ENCODE measurements at regions not wholly inside any gene's neighbourhood (a gene's known extent, or its start where the extent isn't known, plus 50 kb on each side); places are given as distances from the start of the nearest gene placed in this dataset.

DNA sequence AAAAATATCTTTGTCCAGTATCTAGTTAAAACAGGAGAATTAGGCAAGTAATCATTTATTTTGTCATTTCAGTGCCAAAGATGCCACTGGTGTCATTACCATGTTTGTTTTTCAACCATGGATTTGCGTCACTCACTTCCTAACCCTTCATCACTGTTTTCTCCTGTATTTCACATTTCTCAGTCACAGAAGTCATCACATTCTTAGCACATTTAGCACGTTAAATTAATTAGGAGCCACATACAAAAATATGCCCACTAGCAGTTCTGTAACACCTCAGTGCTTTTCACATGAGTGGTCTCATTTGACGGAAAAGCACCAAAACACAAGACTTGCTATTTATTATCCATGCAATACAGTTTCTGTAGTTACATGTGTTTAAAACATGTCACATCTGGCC is 546.0 kb downstream of the METTL15 start:
- no peak for FAIRE-seq

DNA sequence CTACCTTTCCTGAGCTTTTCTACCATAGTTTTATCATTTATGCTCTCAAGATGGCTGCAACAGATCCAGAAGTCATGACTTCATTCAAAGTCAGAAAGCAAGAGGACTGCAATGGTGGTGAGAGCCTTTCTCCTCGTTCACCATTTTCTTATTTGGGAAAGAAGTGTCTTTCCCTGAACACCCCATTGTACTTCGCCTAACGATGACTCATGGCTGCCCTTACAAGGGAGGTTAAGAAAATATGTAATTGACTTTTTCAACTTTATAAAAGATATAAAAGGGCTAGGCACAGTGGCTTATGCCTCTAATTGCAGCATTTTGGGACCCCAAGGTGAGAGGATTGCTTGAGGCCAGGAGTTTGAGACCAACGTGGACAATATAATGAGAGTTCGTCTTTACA is 541.7 kb downstream of the METTL15 start:
- no peak for FAIRE-seq

DNA sequence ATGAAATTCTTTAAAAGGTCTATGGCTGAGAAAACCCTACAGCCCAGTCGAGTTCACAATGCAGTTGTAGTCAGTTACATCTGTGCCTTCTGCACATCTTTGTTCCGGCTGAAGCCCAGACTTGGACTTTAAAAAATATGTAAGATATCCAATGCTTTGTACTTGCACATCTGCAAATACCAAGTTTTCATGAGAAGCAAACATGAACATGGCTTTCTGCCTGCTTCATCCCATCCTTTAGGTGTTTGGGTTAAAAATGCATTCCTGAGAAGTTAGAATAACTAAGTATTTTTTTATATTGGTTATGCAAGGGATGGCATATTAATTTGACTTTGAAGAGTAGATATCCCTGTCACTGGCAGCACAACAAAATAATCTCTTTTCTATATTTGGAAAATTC is 528.4 kb downstream of the METTL15 start:
- FAIRE-seq, result no peak

DNA sequence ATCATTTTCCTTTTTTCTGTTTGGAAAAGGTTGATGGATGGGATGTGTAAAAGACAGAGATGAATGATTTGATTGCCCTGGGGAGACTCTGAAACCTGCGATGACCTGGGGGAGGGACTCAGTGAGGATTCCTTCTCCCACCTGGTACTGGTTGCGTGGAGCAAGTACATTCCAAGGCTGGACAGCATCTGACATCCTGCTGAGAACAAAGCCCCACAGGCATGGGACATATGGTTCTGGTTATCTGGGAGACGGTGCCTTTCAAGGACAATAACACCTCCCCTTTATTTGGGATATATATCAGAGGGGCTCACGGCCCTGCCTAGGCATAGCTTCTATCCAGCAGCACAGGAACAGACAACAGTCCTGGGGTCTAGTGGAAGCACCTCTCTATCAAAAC is 527.8 kb downstream of the METTL15 start:
- FAIRE-seq, result no peak

DNA sequence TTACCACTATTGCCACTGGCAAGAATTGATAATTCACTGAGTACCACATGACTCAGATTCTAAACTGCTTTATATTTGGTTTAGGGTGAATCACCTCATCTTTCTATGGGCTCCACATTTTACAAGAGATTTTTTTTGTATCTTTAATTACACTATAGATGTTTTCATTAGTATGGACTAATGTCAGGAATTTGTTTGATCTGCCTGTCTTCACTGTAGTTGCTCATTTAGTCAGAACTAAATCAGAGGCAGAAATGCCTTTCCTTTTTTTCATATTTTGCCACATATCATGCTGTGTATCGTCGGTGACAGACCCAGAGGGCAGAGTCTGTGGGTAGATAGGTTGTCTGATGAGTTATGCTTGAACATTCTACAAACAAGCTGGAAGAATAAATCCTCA is 524.1 kb downstream of the METTL15 start:
- FAIRE-seq, result no peak

DNA sequence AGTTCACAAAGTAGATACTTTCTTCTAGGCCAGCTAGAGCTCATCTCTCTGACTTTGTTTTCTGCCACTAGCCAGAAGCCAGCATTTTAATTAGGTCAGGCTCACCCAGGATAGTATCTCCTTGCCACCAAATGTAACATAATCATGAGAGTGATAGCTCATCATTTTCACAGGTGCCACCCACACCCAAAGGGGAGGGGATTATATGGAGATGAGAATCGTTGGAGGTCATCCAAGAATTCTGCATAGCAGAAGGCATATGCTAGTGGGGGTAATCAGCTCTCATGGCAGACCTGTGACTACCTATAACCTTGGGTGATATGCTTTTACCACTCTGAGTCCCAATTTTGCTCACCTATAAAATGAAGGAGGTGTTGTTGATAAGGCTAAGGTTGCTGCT is 523.0 kb downstream of the METTL15 start:
- FAIRE-seq, result no peak

DNA sequence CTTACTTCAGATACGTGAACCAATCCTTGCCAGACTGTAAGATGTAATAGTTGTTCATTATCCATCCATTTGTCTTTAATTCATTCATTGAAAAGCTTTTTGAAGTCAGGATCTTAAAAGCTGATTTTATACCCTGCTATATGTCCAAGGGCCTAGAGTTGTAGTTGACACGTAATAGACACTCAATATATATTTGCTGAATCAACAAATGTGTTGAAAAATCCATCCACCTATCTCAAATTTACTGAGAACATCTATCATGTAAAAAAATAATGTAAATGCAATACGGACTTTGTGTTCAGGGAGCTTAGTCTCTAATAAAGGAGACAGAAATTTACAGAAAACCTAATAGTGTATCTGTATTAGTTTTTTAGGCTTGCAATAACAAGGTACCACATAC is 521.0 kb downstream of the METTL15 start:
- no peak for FAIRE-seq

DNA sequence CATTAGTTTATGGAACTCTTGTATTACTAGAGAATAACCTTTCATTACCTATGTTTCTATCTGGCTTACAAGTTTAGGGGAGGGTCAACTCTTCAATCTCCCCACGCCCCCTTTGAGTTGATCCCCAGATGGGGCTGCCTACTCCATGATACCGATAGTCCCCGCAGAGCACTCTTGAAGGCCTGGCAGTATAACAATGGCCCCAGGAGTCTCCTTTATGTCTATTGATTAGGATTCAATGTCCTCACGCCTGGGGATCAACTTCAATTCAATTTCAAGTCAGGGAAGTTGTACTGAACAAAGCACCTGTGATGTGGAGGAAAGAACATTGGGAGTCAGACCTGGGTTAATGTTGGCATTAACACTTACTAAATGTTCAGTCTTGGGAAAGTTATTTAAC is 520.2 kb downstream of the METTL15 start:
- no peak for FAIRE-seq

DNA sequence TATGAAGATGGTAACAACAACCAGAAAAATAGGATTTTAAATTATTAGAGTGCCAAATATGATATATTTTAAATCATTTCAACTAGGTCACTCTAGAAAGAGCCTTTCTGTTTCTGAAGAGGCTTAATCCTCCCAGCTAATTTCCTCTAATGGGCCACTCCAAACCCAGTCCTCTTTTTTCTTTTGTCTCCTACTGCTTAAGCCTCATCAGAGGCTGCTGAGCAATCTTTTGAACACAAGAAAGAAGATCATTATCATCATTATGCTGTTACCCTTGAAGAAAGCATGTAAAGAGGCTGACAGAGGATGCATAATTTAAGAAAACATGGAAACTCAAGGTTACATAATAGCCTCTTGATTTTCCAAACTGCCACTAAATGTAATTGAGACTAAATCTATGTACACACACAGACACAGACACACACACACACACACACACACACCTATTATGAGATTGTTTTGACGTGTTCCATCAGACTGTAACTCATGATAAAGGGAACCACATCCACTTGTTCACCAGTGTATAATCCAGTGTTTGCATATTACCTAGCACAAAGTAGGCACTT is 519.6 kb downstream of the METTL15 start:
- no peak for FAIRE-seq

DNA sequence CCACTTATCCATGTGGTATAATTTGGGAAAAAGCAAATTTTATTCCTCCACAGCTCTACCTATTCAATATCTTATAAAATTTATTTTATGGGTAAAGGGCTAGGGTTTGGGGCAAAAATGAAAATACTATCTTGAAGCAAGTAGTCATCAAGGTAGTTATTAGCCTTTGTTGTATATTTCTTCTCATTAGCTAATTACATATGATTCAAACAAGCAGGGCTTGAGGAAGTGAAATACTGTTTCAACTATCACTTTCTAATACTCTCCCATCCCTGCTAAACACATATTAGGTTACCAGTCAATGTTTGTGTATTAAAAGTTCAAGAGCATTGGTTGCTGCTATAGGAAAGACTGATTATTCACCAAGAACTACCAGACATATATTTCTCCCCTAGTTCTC is 517.3 kb downstream of the METTL15 start:
- FAIRE-seq, result no peak

DNA sequence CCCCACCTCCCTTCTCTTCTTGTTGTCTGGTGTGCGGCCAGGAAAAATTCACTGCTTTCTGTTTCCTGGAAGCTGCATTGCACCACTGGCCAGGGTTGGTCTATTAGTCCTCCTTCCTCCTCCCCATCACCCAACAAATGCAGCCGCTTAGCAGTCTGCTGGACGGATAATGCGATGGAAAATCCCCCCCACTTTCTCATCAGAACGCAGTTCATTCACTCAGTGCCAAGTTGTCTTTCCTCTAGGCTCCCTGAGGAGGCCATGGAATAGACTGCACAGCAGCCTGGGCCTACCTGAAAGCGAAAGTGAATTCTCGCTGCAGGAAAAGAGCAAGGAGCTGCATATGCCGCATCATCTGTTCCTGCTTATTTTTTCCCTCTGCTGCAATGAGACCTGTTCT is 513.6 kb downstream of the METTL15 start:
- FAIRE-seq, result no peak

DNA sequence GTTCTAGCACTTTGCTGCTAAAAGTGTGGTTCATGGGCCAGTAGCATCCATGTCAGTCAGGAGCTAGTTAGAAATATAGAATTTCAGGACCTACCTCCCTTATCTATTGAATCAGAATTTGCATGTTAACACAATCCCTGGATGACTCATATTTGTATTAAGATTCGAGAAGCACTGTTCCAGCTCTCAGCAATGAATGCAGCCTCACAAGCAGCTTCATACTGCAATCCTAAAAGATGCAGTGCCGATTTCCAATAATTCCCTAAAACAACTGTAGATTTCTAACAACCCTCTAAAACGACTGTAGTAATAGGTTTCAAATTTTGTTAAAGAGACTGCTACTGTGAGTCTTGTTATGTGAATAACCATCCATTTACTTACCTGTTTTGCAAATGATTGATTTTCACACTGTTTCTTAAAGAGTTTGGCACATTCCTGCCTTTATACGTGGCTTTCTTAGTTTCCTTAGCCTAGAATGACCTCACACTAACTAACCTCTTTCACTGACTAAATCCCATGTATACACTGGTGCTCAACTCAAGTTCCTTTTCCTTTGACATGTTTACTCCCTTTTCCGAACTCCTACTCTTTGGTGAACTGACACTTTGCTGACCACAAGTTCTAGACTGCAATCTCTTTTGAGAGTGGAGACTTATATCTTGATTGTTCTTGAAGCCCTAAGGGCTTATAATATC is 511.8 kb downstream of the METTL15 start:
- FAIRE-seq, result no peak

DNA sequence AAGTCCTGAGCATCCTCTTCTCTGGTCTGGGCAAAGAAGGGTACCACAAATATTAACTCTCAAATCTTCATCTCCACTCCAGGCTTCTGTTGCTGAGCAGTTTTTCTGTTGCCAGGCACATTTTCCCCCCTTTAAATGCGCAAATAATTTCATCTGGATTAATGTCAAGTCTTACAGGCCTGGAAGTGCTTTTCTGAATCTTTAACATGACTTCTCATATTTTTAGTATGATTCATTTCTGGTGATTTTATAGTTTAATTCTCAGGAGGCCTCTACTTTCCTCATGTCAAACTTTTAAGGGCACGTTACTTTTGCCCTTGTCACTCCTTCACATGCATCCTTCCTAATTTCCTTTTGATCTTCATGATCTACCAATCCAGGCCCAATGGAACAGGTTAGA is 510.2 kb downstream of the METTL15 start:
- no peak for FAIRE-seq

DNA sequence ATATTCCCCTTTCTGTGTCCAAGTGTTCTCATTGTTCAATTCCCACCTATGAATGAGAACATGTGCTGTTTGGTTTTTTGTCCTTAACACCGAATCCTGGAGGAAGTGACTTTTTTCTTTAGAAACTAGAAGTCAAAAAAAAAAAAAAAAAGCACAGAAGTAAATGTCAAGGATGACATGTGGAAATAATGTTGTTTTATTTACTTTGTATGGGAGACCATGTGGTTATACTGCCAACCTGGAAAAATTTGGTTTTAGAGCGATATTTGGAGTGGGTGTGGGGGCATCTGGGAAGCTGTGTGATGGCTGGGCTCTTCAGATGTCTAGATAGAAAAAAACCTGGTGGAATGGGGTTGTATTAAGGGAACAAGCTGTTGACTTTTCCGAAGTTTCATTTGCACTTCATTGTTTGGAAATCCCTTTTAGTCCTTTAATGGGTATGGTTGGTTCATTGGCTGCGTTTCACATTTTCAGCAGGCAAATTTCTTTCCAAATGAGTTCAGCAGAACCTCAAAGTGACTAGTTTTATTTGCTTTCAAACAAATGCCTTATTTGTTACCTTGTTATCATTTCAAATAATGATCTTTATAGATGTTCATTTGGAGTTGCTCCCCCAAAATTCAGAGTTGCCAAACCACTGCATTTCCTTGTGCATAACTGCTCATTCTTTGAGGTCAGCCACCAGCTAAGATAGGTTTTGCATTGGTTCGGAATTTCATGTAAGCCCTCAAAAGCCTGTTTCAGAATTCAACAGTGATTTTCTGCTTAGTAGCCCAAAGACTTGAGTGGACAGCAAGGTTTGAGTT is 508.2 kb downstream of the METTL15 start:
- no peak for FAIRE-seq

DNA sequence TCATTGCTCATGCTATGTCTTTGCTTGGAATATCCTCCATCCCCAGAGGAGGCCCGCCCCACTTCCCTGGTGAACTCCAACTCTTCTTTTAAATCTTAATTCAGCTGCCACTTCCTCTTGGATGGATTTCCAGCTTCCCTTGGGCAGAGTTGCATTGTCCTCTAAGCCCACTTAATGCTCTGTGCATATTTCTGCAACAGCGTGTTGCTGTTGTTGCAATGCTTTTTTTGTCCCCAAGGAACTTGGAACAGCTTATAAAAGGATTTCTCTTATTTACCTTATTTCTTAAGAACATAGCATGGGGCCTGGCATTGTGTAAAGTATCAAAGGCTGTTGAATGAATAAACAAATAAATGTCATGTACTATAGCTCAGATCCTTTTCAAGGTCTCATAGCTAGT is 507.4 kb downstream of the METTL15 start:
- no peak for FAIRE-seq

DNA sequence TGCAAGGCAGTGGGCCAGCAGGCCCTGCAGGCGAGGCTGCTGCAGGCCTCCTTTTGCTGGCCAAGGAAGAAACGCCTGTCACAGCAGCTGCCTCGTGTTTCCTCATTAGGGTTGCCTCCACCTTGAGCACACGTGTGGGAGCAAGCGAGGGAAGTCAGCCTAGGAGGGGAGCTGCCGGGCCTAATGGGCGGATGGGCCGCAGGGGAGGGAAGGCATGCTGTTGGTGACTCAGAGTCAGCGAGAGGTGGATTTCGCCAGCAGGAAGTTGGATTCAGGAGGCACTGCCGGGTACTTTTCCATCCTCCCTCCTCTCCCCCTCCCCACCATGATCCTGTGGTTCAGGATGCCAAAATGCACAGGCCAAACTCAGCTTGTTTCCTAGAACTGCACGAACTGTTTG is 498.7 kb downstream of the METTL15 start:
- no peak for FAIRE-seq

DNA sequence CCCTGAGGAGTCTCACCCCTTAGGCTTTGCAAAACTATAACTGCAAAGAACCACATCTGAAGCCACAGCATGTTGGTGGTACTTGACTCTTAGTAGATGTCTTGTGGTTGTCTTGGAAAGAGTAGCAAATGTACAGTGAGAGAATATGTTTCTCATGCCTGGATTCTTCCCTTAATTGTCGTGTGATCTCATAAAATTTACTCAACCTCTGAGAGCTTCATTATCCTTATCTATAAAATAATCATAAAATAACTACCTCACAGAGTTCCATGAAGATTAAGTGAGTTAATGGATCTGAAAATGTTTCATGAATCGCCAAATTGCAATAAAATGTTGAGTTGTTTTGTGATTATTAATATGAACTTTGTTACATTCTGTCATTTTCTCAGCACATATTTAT is 491.5 kb downstream of the METTL15 start:
- FAIRE-seq, result no peak

DNA sequence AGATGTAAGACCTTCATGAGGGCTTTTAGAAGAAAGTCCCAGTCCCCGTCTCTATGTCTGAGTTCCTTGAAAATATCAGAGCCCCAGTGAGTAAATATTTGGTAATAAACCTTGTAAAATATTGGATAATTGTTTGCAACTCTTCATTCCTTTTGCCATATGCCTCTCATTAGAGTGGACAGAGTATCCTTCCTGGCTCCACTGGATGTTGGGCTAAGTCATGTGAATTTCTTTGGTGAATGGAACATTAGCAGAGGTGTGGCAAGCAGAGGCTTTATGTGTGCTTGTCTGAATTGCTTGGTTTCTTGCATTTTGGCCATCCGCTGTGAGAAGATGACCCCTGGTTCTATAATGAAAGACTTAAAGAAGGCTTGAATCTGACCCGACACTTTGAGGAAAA is 490.3 kb downstream of the METTL15 start:
- no peak for FAIRE-seq

DNA sequence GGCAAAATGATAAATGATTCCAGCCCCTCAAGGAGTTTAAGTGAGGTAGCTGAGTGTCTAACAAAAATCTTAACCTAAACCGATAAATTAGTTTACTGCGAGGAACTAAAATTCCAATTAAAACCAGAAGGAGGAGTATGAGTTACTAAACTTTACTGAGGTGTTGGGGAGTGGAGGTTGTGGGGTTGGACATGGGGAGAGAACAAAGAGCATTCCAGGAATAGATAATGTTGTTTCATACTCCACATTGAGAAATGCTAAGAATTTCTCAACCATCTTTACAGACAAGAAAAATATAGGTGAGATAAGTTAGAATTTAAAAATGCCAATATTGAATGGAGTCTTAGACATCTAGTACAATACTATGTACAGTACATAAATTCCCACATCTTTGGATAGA is 488.6 kb downstream of the METTL15 start:
- no peak for FAIRE-seq

DNA sequence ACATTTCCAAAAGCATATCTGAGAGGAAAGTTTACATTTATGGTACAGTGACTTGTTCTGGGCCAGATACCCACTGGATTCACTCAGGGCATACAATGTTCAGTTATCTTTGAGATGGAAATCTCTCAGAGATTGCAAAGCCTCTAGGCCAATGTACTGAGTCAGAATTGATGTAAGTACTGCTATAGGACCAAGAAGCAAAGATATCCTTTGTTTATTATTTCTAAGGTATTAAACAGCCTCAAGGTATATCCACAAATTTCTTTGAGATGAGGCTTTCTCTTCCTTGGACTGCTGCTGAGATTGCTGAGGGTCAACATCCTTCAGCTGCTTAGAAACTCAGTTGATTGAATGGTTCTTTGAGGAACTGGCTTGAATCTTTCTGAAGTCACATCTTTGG is 484.0 kb downstream of the METTL15 start:
- no peak for FAIRE-seq

DNA sequence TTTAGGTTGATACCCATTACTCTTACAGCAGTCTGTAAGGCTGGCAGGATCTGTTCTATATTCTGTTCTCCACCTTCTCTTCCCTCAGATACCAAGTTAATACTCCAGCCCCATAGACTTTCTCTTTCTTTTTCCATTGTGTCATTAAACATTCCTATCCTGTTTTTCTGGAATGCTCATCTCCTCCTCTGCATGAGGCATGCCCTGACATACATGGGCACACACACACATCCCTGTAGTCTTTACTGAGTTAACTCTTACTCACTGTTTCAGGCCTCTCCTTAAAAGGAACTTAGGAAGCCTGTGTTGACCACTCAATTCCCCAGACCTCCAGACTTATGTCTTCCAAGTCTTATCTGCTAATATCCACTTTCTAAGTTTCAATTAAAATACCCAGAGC is 476.8 kb downstream of the METTL15 start:
- FAIRE-seq, result no peak

DNA sequence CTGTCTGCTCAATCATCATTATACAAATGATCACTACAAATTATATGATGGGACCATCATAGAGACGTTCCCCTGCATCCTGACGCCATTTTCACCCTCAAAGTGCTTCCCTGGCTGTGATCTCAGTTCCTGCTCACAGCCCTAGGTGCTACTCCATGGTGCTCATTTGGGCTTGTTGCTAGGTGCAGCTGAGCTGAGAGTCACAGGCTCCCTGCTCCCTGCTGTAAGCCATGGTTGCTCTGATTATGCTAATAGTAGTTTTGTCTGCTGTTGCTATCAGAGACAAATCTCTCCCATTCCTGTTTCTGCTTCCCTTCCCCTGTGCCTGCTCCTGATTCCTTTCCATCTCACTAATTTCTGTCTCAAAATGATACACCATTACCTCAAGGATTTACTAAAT is 474.3 kb downstream of the METTL15 start:
- no peak for FAIRE-seq

DNA sequence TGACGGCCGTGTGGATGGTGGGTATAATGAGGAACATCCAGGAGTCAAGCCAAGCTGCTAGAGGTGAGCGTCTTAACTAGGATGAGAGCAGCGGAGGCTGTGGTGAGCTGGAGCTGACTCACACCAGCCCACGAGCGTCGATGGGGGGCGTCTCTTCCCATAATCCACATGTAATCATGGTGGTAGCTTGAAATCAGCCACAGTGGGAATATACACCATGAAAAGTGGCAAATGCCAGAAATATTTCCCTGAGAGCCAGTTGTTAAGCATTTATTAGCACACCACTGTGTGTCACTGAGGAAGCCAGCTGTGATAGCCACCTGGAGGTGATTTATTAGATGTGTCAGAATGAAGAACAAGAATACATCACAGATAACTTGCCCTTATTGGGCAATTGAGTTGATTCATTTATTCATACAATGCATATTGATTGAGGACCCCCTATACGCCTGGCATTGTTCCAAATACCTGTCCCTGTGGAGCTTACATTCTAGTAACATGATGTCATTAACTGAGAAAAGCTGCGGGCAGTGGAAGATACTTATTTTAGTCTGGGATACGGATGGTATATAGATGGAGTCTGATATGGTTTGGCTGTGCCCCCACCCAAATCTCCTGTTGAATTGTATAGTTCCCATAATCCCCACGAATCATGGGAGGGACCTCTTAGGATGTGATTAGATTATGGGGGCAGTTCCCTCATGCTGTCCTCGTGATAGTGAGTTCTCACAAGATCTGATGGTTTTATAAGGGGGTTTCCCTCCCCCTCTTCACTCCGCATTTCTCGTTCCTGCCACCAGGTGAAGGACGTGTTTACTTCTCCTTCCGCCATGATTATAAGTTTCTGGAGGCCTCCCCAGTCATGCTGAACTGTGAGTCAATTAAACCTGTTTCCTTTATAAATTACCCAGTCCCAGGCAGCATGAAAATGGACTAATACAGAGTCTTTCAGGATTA is 473.4 kb downstream of the METTL15 start:
- FAIRE-seq, result no peak

Measured in islet of Langerhans (tissue), 1 donor.